ENCODE measurements at regions not wholly inside any gene's neighbourhood (a gene's known extent, or its start where the extent isn't known, plus 50 kb on each side); places are given as distances from the start of the nearest gene placed in this dataset.
"Not testable (repeated sequence)": the region's sequence is repeated elsewhere in the genome, so short reads cannot be mapped to it uniquely, and the experiment has no call there.

GRCh38 chr6:163705923-163706322 lies 291.4 kb downstream of the QKI start:
- no peak overlapping the region for H3K4me3 ChIP-seq (ENCODE audit: low read depth, low read length)
- peak; percentile 87 for DNase-seq (ENCODE audit: low read depth)
- no peak for TF ChIP-seq CTCF (IDR thresholded peaks at IDR 0.05; ENCODE audit: insufficient read depth, low read depth, low read length, missing control alignments)

- no peak for TF ChIP-seq CTCF (IDR thresholded peaks at IDR 0.05; ENCODE audit: insufficient read depth, low read depth, low read length, missing control alignments)
- no peak for DNase-seq (ENCODE audit: low read depth)
- H3K4me3 ChIP-seq (ENCODE audit: low read depth, low read length): no peak overlapping the region
Measured at GRCh38 chr6:163702736-163703135, 288.2 kb downstream of the QKI start.

- no peak for DNase-seq (ENCODE audit: low read depth)
- TF ChIP-seq CTCF (IDR thresholded peaks at IDR 0.05; ENCODE audit: insufficient read depth, low read depth, low read length, missing control alignments): no peak
- no peak overlapping the region for H3K4me3 ChIP-seq (ENCODE audit: low read depth, low read length)
Measured at GRCh38 chr6:163701762-163702161, 287.2 kb downstream of the QKI start.

GRCh38 chr6:163698086-163698485 lies 283.6 kb downstream of the QKI start:
- no peak overlapping the region for H3K4me3 ChIP-seq (ENCODE audit: low read depth, low read length)
- no peak for TF ChIP-seq CTCF (IDR thresholded peaks at IDR 0.05; ENCODE audit: insufficient read depth, low read depth, low read length, missing control alignments)
- DNase-seq (ENCODE audit: low read depth): no peak

- DNase-seq (ENCODE audit: low read depth); H3K4me3 ChIP-seq (ENCODE audit: low read depth, low read length): not testable (repeated sequence)
Measured at GRCh38 chr6:163696311-163696710, 281.8 kb downstream of the QKI start.

GRCh38 chr6:163695414-163695864 lies 280.9 kb downstream of the QKI start:
- TF ChIP-seq CTCF (IDR thresholded peaks at IDR 0.05; ENCODE audit: insufficient read depth, low read depth, low read length, missing control alignments): no peak
- no peak overlapping the region for H3K4me3 ChIP-seq (ENCODE audit: low read depth, low read length)
- no peak for DNase-seq (ENCODE audit: low read depth)

GRCh38 chr6:163694988-163695398 lies 280.5 kb downstream of the QKI start:
- DNase-seq (ENCODE audit: low read depth): no peak
- H3K4me3 ChIP-seq (ENCODE audit: low read depth, low read length): no peak overlapping the region
- TF ChIP-seq CTCF (IDR thresholded peaks at IDR 0.05; ENCODE audit: insufficient read depth, low read depth, low read length, missing control alignments): no peak
